K562 (cell line): ENCODE measurements at regions not wholly inside any gene's neighbourhood (a gene's known extent, or its start where the extent isn't known, plus 50 kb on each side); places are given as distances from the start of the nearest gene placed in this dataset.

Source experiments
- ATAC-seq: fragments of 200-7000 bp; cut with Tn5 transposase; 3 replicates; pipeline ENCODE4 v1.9.1; 2020; ENCODE audit warnings: moderate library complexity
- BruUV-seq: library from RNA; stranded (reverse); fragments of 400-500 nt; replicated peaks from 2 replicates; lab custom pipeline; 2021; lab: Mats Ljungman, UMichigan
- CTCF ChIA-PET: fragments of 300-600 bp; formaldehyde crosslinking; extraction: SDS; loops from one replicate; lab custom pipeline; 2021; ENCODE audit warnings: low intra/inter-chr PET ratio; lab: Yijun Ruan, JAX
- POLR2A ChIA-PET: fragments of 300-600, 350-650 bp; sonication (Branson Sonifier 250); formaldehyde crosslinking; extraction: SDS; loops from one replicate; lab custom pipeline; 2021; ENCODE audit warnings: antibody characterized with exemption, inconsistent platforms; lab: Yijun Ruan, JAX
- DNase-seq, 4 experiments: peaks; one replicate each; pipeline versions ENCODE4 v3.0.0 to v3.0.0-alpha.2; 2011 to 2018; ENCODE audit warnings: low spot score in 3 of 4, mixed read lengths in 3 of 4; ENCODE audit errors: extremely low read depth in 1 of 4
- FAIRE-seq: peaks from 2 replicates; lab custom pipeline; 2011; peaks lifted over from hg19 to GRCh38; lab: Jason Lieb, UNC
- H2AFZ ChIP-seq: 2 replicates; pipeline ENCODE4 v1.6.0; 2011; ENCODE audit warnings: low read depth, low read length, control low read depth, inconsistent platforms
- H3K27ac ChIP-seq: fragments of 200-600 bp; 3 replicates; pipeline ENCODE4 v1.8.0; 2011; ENCODE audit warnings: low read depth, mild to moderate bottlenecking, control low read depth, inconsistent platforms, low read length, moderate library complexity, mixed read lengths; ENCODE audit errors: extremely low read depth
- H3K27me3 ChIP-seq, 2 experiments: fragments of 300-600 bp in 1 of 2; 2 replicates in 1 of 2; 3 replicates in 1 of 2; pipeline versions ENCODE4 v1.6.0 to v1.8.0; 2011; ENCODE audit warnings: inconsistent platforms in 2 of 2, low read length in 2 of 2, mild to moderate bottlenecking in 1 of 2, mixed read lengths in 1 of 2, moderate library complexity in 1 of 2; ENCODE audit not compliant: control insufficient read depth in 2 of 2, insufficient read depth in 2 of 2
- H3K36me3 ChIP-seq: fragments of 300-600 bp; 3 replicates; pipeline ENCODE4 v1.8.0; 2011; ENCODE audit warnings: mild to moderate bottlenecking, low read length, inconsistent platforms; ENCODE audit not compliant: control insufficient read depth, insufficient read depth
- H3K4me1 ChIP-seq, 2 experiments: fragments of 200-600 bp in 1 of 2; replicated peaks in 1 of 2; 2 replicates in 1 of 2; 3 replicates in 1 of 2; pipeline versions ENCODE4 v1.5.1 to v1.8.0; 2011; ENCODE audit warnings: inconsistent platforms in 2 of 2, low read length in 2 of 2, mild to moderate bottlenecking in 1 of 2, mixed read lengths in 1 of 2, moderate library complexity in 1 of 2; ENCODE audit not compliant: control insufficient read depth in 2 of 2, insufficient read depth in 2 of 2
- H3K4me2 ChIP-seq: 2 replicates; pipeline ENCODE4 v1.6.1; 2011; ENCODE audit warnings: low read length, control low read depth, inconsistent platforms, mixed read lengths; ENCODE audit not compliant: insufficient read depth
- H3K4me3 ChIP-seq: fragments of 200-600 bp; sonication (generic), shearing (Covaris generic); 2 replicates; pipeline ENCODE4 v1.5.1; 2016; ENCODE audit warnings: control low read depth, inconsistent platforms
- H3K79me2 ChIP-seq: fragments of 200-600 bp; 3 replicates; pipeline ENCODE4 v1.8.0; 2011; ENCODE audit warnings: low read length, inconsistent platforms; ENCODE audit not compliant: control insufficient read depth, insufficient read depth
- H3K9ac ChIP-seq, 2 experiments: 2 replicates each; pipeline versions ENCODE4 v1.6.0 to v1.6.1; 2011; ENCODE audit warnings: low read depth in 2 of 2, low read length in 2 of 2, control low read depth in 1 of 2, inconsistent platforms in 1 of 2, mild to moderate bottlenecking in 1 of 2, mixed read lengths in 1 of 2; ENCODE audit not compliant: insufficient read depth in 1 of 2
- H3K9me1 ChIP-seq: one replicate; pipeline ENCODE4 v1.6.0; 2011; ENCODE audit warnings: inconsistent platforms, mild to moderate bottlenecking, low read length, moderate library complexity; ENCODE audit not compliant: control insufficient read depth, insufficient read depth
- H3K9me3 ChIP-seq: replicated peaks from 2 replicates; pipeline ENCODE4 v1.5.1; 2011; ENCODE audit warnings: low read depth, low read length, inconsistent platforms; ENCODE audit not compliant: control insufficient read depth, insufficient read depth
- H4K20me1 ChIP-seq: replicated peaks from 2 replicates; pipeline ENCODE4 v1.6.1; 2011; ENCODE audit warnings: low read length, inconsistent platforms, mixed read lengths; ENCODE audit not compliant: control insufficient read depth, insufficient read depth
- ARID2 ChIP-seq: fragments of 450-650 bp; IDR thresholded peaks from 2 replicates; pipeline ENCODE4 v1.6.1; 2017; ENCODE audit warnings: antibody characterized with exemption, mild to moderate bottlenecking
- CBX8 ChIP-seq: fragments of 200-600 bp; sonication (generic); IDR thresholded peaks from 2 replicates; pipeline ENCODE4 v1.6.1; 2012; ENCODE audit warnings: borderline replicate concordance, mixed run types, low read depth, mild to moderate bottlenecking, moderate library complexity, mixed read lengths, low read length, control low read depth, inconsistent platforms; ENCODE audit not compliant: poor library complexity, severe bottlenecking; ENCODE audit errors: extremely low read depth
- CTBP1 ChIP-seq: fragments of 450-650 bp; IDR thresholded peaks from 2 replicates; pipeline ENCODE4 v1.6.1; 2016; ENCODE audit warnings: borderline replicate concordance
- E4F1 ChIP-seq: fragments of 250-450 bp; sonication (Bioruptor Pico); IDR thresholded peaks from 2 replicates; pipeline ENCODE4 v1.5.0; 2021; ENCODE audit warnings: mild to moderate bottlenecking, borderline replicate concordance
- ESRRA ChIP-seq: fragments of 450-650 bp; IDR thresholded peaks from 2 replicates; pipeline ENCODE4 v1.6.1; 2014; ENCODE audit warnings: low read depth, mild to moderate bottlenecking, moderate library complexity, borderline replicate concordance
- GTF2A2 ChIP-seq: IDR thresholded peaks from 2 replicates; pipeline ENCODE4 v1.6.1; 2016; ENCODE audit warnings: mild to moderate bottlenecking, missing genetic modification characterization, missing compliant biosample characterization
- HDAC3 ChIP-seq: fragments of 450-650 bp; IDR thresholded peaks from 2 replicates; pipeline ENCODE4 v1.6.1; 2018; ENCODE audit warnings: borderline replicate concordance, mild to moderate bottlenecking, moderate library complexity; ENCODE audit not compliant: partially characterized antibody
- HDAC8 ChIP-seq: fragments of 450-650 bp; IDR thresholded peaks from 2 replicates; pipeline ENCODE4 v1.6.1; 2016; ENCODE audit warnings: mild to moderate bottlenecking, missing genetic modification characterization, moderate library complexity, missing compliant biosample characterization
- MBD2 ChIP-seq: sonication (generic); IDR thresholded peaks from 2 replicates; pipeline ENCODE4 v1.6.1; 2016; ENCODE audit warnings: low read depth, borderline replicate concordance
- NFATC3 ChIP-seq: fragments of 450-650 bp; IDR thresholded peaks from 2 replicates; pipeline ENCODE4 v1.6.1; 2017; ENCODE audit warnings: mild to moderate bottlenecking
- RAD21 ChIP-seq, 2 experiments: fragments of 250-450 bp in 1 of 2; fragments of 450-650 bp in 1 of 2; sonication (Bioruptor Pico) in 1 of 2; formaldehyde crosslinking in 1 of 2; IDR thresholded peaks in 1 of 2; conservative IDR thresholded peaks in 1 of 2; 2 replicates each; pipeline versions ENCODE4 v1.4.0 to v1.8.0; 2020 to 2022; ENCODE audit warnings: mild to moderate bottlenecking in 2 of 2, moderate library complexity in 1 of 2
- RBM22 ChIP-seq: fragments of 200-400 bp; formaldehyde crosslinking; IDR thresholded peaks from 2 replicates; pipeline ENCODE4 v1.6.1; 2018; ENCODE audit warnings: low read length, low read depth; ENCODE audit not compliant: poor library complexity, severe bottlenecking
- SMAD4 ChIP-seq: fragments of 250-450 bp; sonication (Bioruptor Pico); conservative IDR thresholded peaks from 2 replicates; pipeline ENCODE4 v1.8.0; 2021; ENCODE audit warnings: inconsistent platforms, mild to moderate bottlenecking, moderate library complexity
- ZKSCAN8 ChIP-seq: fragments of 200-800 bp; sonication (Bioruptor generic); IDR thresholded peaks from 2 replicates; pipeline ENCODE4 v1.6.1; 2016; ENCODE audit warnings: missing genetic modification characterization, missing compliant biosample characterization
- ZNF778 ChIP-seq: fragments of 450-650 bp; formaldehyde crosslinking; IDR thresholded peaks from 2 replicates; pipeline ENCODE4 v1.4.0; 2020; ENCODE audit warnings: mild to moderate bottlenecking, moderate library complexity
- WGBS: fragments of 100-300 bp; shearing (Covaris generic); methylation state at CpG from one replicate; pipeline ENCODE4 v1.1.6; 2016; ENCODE audit warnings: low coverage, mixed read lengths; ENCODE audit not compliant: insufficient coverage; ENCODE audit errors: missing lambda C conversion rate; 5-methylcytosine and 5-hydroxymethylcytosine counted together
- in situ Hi-C: fragments of 300-500 bp; cut with MboI; formaldehyde crosslinking; loops from 4 replicates; pipeline ENCODE4 v1.15.0; 2018; ENCODE audit warnings: inconsistent platforms, mixed read lengths
- intact Hi-C: fragments of 100-400 bp; cut with micrococcal nuclease; formaldehyde crosslinking; loops from 2 replicates; pipeline ENCODE4 v1.14.2; 2022

- no peaks in the 10 kb centered on the region for H4K20me1 ChIP-seq
- POLR2A ChIA-PET, result no interaction called here
- CTCF ChIA-PET, result no interaction called here
- H3K4me1 ChIP-seq, result no peaks in the 10 kb centered on the region
- WGBS, result 0% methylated on average over 1 of the region's 1 CpG
- H3K4me3 ChIP-seq, result no peak overlapping the region
- intact Hi-C loops (no loop called here), in situ Hi-C loops (no loop called here)
- no peak for TF ChIP-seq ESRRA
- TF ChIP-seq CTBP1, result no peak
- TF ChIP-seq HDAC3, result no peak
- TF ChIP-seq CBX8, result no peak
- no peak for TF ChIP-seq RAD21 (CRISPR knock-in tag; conservative IDR thresholded peaks at IDR 0.05 in 1 of 2, IDR thresholded peaks at IDR 0.05 in 1 of 2)
- no peak for TF ChIP-seq E4F1
- no peak for TF ChIP-seq NFATC3
- TF ChIP-seq SMAD4, result no peak
- no peak for TF ChIP-seq RBM22
- no peak for TF ChIP-seq ZKSCAN8
- no peak for TF ChIP-seq HDAC8
- no peak for TF ChIP-seq MBD2
- TF ChIP-seq ZNF778, result no peak
- no peak for TF ChIP-seq GTF2A2 (tag)
- no peak for TF ChIP-seq ARID2
- no peaks in the 10 kb centered on the region for H3K79me2 ChIP-seq
- H3K9ac ChIP-seq, result no peak overlapping the region
- ATAC-seq (no peak), FAIRE-seq (no peak), DNase-seq (no peak)
- no peaks in the 10 kb centered on the region for H3K9me3 ChIP-seq
- no peaks in the 10 kb centered on the region for H3K9me1 ChIP-seq
- no TSS peak for BruUV-seq
- H3K4me2 ChIP-seq, result no peak overlapping the region
- no peaks in the 10 kb centered on the region for H3K36me3 ChIP-seq
- no peaks in the 10 kb centered on the region for H3K27me3 ChIP-seq
- no peak overlapping the region for H3K27ac ChIP-seq
- no peak overlapping the region for H2AFZ ChIP-seq
Observed at GRCh38 chr18:69215161-69215560, 185.5 kb upstream of the DOK6 start.
